ENCODE measurements at regions not wholly inside any gene's neighbourhood (a gene's known extent, or its start where the extent isn't known, plus 50 kb on each side); places are given as distances from the start of the nearest gene placed in this dataset.
A peak's percentile ranks its signal among the peaks of the same experiment; 100 is the strongest.

- DNase-seq (ENCODE audit: missing footprints) (no peak), ATAC-seq (no peak)
- intact Hi-C loops (cut with DNase I), result no loop called here
These were observed 522.9 kb downstream of the RASEF start for GRCh38 chr9:82539856-82540579.

- DNase-seq (ENCODE audit: missing footprints) (no peak), ATAC-seq (no peak)
- intact Hi-C loops (cut with DNase I), result no loop called here
These were observed 519.2 kb downstream of the RASEF start for GRCh38 chr9:82543726-82544125.

GRCh38 chr9:82546136-82546535, 516.8 kb downstream of the RASEF start:
- DNase-seq (ENCODE audit: missing footprints) (no peak), ATAC-seq (no peak)
- intact Hi-C loops (cut with DNase I), result no loop called here

- intact Hi-C loops (cut with DNase I), result no loop called here
- ATAC-seq, result no peak
- DNase-seq (ENCODE audit: missing footprints), result no peak
These were observed 514.9 kb downstream of the RASEF start for GRCh38 chr9:82547995-82548394.

GRCh38 chr9:82549174-82549821, 513.6 kb downstream of the RASEF start:
- DNase-seq (ENCODE audit: missing footprints) (no peak), ATAC-seq (no peak)
- intact Hi-C loops (cut with DNase I), result no loop called here

- intact Hi-C loops (cut with DNase I), result no loop called here
- DNase-seq (ENCODE audit: missing footprints) (no peak), ATAC-seq (no peak)
These were observed 510.2 kb downstream of the RASEF start for GRCh38 chr9:82552784-82553183.

- intact Hi-C loops (cut with DNase I), result no loop called here
These were observed 509.1 kb downstream of the RASEF start for GRCh38 chr9:82553654-82554366.

GRCh38 chr9:82554381-82554780, 508.6 kb downstream of the RASEF start:
- intact Hi-C loops (cut with DNase I), result no loop called here

More at GRCh38 chr9:82553654-82554366, 509.1 kb downstream of the RASEF start:
- no peak for ATAC-seq
- DNase-seq (ENCODE audit: missing footprints), result no peak

GRCh38 chr9:82555031-82555430, 507.9 kb downstream of the RASEF start:
- intact Hi-C loops (cut with DNase I), result no loop called here
- no peak for ATAC-seq
- no peak for DNase-seq (ENCODE audit: missing footprints)

More at GRCh38 chr9:82554381-82554780, 508.6 kb downstream of the RASEF start:
- ATAC-seq (no peak), DNase-seq (ENCODE audit: missing footprints) (no peak)

- no peak for DNase-seq (ENCODE audit: missing footprints)
- intact Hi-C loops (cut with DNase I), result no loop called here
- no peak for ATAC-seq
These were observed 507.4 kb downstream of the RASEF start for GRCh38 chr9:82555431-82556051.

GRCh38 chr9:82558346-82558745, 504.6 kb downstream of the RASEF start:
- no peak for ATAC-seq

GRCh38 chr9:82558855-82559630, 503.9 kb downstream of the RASEF start:
- intact Hi-C loops (cut with DNase I), result no loop called here
- no peak for ATAC-seq
- no peak for DNase-seq (ENCODE audit: missing footprints)

More at GRCh38 chr9:82558346-82558745, 504.6 kb downstream of the RASEF start:
- no peak for DNase-seq (ENCODE audit: missing footprints)
- intact Hi-C loops (cut with DNase I), result no loop called here

- DNase-seq (ENCODE audit: missing footprints), result no peak
- intact Hi-C loops (cut with DNase I), result no loop called here
- no peak for ATAC-seq
These were observed 502.9 kb downstream of the RASEF start for GRCh38 chr9:82560036-82560435.

- no peak for DNase-seq (ENCODE audit: missing footprints)
- intact Hi-C loops (cut with DNase I), result no loop called here
- no peak for ATAC-seq
These were observed 502.5 kb downstream of the RASEF start for GRCh38 chr9:82560457-82560904.

GRCh38 chr9:82563094-82563493, 499.8 kb downstream of the RASEF start:
- ATAC-seq, result no peak
- intact Hi-C loops (cut with DNase I), result no loop called here
- DNase-seq (ENCODE audit: missing footprints), result no peak

GRCh38 chr9:82563841-82564240, 499.1 kb downstream of the RASEF start:
- ATAC-seq, result no peak
- intact Hi-C loops (cut with DNase I), result no loop called here
- DNase-seq (ENCODE audit: missing footprints), result no peak

GRCh38 chr9:82565188-82565969, 497.6 kb downstream of the RASEF start:
- ATAC-seq, result peak; percentile 34
- no peak for DNase-seq (ENCODE audit: missing footprints)
- intact Hi-C loops (cut with DNase I), result no loop called here

GRCh38 chr9:82567953-82568352, 495.0 kb downstream of the RASEF start:
- DNase-seq (ENCODE audit: missing footprints) (no peak), ATAC-seq (no peak)
- intact Hi-C loops (cut with DNase I), result no loop called here
